ENCODE measurements at regions not wholly inside any gene's neighbourhood (a gene's known extent, or its start where the extent isn't known, plus 50 kb on each side); places are given as distances from the start of the nearest gene placed in this dataset.

GRCh38 chr7:67426654-67427053 is 430.0 kb downstream of the TYW1 start:
- no peak for DNase-seq

GRCh38 chr7:67429735-67430134 is 433.1 kb downstream of the TYW1 start:
- no peak for DNase-seq

DNA sequence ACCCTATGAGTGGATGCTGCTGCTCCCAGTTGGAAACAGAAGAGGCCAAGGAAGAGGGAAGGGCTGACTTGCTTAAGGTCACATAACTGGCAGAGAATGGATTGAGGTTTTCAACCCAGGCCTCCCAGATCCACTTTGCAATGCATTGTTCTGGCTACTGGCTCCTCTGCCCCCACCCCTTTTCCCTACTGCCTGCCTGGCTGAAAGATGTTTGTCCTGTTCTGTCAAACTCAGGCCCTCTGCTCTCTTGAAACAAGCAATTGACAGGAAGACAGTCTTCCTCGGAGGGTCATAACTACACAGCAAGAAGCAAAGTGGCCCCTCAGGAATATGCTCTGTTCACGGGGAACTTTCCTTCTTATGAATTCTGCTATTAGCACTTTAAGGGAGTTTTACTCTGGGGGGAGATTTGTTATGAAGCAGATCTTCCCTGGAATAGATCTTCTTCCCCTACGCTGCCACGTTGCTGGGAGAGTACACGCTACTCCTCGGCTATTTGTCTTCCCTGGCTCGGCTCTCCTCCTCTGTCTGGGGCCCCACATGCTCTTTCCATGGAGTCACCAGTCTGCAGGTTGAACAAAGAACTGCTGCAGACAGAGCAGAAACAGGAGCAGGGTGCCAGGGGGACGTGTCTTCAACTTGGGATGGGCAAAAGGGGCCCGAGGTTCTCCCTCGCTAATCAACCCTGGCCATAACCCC is 436.1 kb downstream of the TYW1 start:
- no peak for DNase-seq

DNA sequence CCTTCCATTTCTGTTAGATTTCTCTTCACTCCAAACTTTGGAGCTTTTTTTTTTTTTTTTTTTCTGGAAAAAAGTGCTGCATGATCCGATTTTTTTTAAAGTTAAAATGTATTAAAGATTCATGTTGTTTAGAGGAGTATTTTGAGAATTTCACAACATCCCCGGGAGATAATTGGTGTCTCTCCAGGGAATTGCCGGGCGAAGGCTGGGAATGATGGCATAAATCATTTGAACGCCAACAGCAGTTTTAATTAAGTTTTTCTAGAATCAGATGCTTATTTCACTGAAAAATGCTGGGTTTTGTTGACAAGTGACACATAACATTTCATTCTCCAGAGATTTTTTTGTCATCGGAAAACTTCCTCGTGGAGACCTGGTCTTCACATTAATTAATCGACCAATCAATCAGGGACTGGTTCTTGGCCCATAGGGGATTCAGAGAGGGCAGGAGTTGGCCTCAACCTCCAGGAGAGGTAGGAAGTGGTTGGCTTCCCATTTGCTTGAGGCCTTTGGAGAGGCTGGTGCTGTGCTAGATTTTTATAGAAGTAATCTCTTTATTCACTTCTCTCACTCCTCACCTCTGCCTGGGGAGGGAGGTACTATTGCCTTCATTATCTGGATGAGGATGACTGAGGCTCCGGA is 439.4 kb downstream of the TYW1 start:
- no peak for DNase-seq

DNA sequence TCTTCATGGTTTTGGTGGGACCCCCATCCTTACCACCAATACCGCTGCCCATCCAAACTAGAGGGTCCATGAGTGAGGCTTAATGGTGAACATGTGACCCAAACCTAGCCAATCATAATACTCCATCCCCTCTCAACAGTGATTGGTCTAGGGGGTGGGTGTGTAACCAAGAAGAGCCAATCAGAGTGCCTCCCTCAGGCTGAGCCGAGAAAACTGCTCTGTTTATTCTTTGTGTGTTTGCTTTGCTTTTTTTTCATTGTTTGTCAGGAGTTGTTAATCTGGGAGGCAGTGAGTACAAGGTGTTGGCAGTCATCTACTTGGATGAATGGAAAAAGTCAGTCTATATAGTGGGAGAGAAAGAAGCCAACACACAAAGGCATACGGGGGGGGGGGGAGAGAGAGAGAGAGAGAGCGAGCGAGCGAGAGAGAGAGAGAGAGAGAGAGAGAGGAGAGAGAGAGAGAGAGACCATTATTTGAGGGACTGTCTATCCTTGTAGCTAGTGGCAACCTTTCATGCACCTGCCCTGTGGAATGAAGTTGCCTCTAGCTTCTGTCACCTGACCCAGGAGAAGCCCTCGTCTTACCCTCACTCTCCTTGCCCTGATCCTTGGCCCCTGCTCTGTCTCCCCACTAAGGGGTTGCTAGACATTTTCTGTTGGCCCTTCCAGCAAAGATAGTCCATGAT is 441.7 kb downstream of the TYW1 start:
- no peak for DNase-seq

- no peak for DNase-seq
These were observed 442.4 kb downstream of the TYW1 start for GRCh38 chr7:67438913-67439505.

DNA sequence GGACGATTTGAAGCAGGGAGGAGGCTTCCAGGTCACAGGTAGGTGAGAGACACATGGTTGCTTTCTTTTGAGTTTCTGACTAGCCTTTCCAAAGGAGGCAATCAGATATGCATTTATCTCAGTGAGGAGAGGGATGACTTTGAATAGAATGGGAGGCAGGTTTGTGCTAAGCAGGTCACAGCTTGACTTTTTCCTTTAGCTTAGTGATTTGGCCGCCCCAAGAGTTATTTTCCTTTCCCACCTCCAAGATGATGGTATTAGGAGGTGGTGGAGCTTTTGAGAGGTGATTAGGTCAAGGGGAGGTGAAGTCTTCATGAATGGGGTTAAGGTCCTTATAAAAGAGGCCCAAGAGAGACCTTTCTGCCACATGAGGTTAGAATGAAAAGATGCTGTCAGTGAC is 443.7 kb downstream of the TYW1 start:
- DNase-seq: no peak

DNA sequence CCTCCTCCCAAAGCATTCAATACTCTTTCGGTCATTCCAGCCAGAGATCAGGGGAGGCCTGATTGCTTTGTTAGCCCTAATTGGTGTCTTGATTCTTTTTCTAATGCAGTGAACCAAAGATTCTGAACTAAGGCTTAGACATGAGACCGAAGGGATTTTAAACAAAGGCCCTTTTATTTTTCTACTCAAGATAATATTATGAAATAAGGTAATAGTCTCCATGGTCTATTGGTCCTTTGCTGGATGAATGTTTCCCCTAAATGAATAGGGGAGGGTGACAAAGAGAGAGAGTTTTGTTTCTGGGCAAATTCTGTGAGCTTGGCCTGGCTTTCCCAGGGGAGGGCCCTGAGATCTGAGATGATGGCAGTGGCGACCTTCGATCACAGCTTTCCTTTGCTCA is 449.1 kb downstream of the TYW1 start:
- DNase-seq: no peak

DNA sequence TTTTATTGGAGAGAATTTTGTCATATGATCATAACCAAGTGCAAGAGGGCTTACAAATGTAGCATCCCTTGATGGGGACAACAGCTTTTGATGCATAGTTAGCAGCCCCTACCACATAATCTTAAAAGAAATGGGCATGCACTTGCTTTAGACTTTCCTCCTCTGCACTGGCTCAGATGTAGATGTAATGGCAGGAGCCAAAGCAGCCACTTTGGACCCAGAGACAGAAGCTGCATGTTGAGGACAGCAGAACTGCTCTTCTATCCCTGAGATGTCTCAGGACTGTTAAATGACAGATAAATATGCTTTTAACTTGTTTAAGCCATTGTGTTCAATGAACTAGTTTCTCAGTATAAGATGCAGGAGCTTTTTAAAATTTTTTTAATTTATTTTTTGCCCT is 450.7 kb downstream of the TYW1 start:
- no peak for DNase-seq

DNA sequence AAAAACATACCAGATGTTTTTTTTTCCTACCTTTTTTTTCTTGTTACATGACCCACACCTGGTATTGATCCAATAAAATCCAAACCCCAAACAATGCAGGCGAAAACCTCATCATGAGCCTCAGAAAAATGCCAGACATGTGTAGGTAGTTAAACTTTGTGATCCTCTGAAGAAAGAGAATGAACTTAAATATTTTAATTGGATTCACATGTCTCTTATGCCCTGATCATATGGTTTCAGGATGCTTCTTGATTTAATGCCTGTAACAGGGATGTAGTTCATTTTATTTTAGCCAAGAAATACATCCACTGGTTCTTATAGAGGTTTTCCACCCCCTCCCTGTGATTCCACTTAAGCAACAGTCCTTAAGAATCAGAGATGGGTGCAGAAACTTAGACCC is 451.6 kb downstream of the TYW1 start:
- no peak for DNase-seq

- DNase-seq: no peak
These were observed 453.5 kb downstream of the TYW1 start for GRCh38 chr7:67450171-67450570.

- DNase-seq: no peak
These were observed 454.7 kb downstream of the TYW1 start for GRCh38 chr7:67451306-67451705.

DNA sequence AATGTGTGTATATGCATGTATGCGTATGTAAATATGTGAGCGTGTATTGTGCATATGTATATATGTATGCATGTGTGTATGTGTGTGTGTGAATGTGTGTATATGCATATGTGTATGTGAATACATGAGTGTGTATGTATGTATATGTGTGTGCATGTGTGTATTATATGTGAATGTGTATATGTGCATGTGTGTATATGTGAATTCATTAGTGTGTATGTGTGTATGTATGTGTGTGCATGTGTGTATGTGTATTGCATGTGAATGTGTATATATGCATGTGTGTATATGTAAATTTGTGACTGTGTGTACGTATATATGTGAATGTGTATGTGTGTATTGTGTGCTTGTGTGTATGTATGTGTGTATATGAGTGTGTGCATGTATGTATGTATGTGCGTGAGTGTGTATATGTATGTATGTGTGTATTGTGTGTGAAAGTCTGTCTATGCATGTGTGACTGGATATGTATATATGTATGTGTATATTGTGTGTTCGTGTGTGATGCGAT is 455.9 kb downstream of the TYW1 start:
- no peak for DNase-seq

- no peak for DNase-seq
These were observed 457.1 kb downstream of the TYW1 start for GRCh38 chr7:67453580-67454380.

DNA sequence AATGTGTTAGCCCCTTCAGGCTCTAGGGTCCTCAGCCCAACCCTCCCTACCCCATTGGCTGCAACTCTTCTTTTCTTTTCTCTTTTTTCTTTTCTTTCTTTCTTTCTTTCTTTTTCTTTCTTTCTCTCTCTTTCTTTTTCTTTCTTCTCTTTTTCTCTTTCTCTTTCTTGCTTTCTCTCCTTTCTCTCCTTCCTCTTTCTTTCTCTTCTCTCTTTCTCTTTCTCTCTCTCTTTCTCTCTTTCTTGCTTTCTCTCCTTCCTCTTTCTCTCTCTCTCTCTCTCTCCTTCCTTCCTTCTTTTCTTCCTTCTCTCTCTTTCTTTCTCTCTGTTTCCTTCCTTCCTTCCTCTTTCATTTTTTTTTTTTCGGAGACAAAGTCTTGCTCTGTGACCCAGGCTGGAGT is 458.9 kb downstream of the TYW1 start:
- no peak for DNase-seq

DNA sequence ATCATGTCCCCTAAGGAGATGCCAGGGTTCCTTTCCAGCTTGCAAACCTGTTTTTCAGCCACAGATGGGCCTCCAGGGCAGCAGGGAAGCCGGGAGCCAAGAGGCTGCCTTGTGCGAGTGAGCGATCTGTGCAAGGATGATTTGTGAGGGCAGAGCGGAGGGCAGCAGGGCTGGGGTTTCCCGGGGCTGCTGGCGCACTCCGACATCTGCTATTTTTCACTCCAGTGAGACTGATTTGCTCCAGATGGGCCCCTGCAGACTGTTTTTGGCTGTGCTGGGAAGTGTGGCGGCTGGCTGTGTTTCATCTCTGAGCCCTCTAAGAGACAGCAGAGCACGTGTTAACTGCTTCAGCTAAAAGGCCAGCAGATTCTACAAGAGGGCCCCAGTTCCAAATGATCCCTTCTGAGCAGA is 466.2 kb downstream of the TYW1 start:
- no peak for DNase-seq

- DNase-seq: no peak
These were observed 466.7 kb downstream of the TYW1 start for GRCh38 chr7:67463316-67463715.

DNA sequence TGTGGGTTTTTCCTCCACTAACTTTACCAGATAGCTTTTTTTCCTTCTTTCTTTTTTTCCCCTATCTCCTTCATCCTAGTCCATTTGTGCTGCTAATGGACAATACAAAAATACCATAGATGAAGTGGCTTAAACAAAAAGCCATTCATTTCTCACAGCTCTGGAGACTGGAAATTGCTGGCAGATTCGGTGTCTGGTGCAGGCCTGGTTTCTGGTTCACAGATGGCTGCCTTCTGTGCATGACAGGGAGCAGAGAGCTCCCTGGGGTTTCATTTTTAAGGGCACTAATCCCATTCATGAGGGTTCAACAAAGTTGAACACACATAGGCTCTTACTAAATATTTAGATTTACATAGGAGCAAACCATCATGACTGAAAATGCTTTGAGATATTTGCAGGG is 467.4 kb downstream of the TYW1 start:
- no peak for DNase-seq

GRCh38 chr7:67466109-67466508 is 469.5 kb downstream of the TYW1 start:
- DNase-seq: no peak

DNA sequence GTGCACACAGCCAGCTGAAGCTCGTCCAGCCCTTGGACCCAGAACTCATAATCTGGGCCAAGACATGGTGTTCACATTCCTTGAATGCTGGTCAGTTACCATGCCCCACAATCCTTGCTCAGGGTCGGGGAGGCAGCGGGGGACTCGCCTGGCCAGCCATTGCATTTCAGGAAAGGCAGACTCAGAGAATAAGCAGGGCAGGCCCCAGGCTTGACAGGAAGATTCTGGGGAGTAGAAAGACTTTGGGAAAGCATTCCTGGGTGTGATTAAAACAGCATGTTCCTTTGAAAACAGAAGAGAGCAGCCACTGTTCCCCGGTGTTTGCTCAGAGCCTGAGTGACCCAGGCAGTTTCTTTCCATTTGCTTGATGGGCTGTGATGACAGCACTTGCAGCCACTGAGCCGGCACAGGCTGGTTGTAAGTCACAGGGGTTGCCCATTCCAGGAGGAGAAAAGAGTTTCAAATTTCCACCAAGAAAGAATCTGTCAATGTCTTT is 473.7 kb downstream of the TYW1 start:
- DNase-seq: no peak

DNA sequence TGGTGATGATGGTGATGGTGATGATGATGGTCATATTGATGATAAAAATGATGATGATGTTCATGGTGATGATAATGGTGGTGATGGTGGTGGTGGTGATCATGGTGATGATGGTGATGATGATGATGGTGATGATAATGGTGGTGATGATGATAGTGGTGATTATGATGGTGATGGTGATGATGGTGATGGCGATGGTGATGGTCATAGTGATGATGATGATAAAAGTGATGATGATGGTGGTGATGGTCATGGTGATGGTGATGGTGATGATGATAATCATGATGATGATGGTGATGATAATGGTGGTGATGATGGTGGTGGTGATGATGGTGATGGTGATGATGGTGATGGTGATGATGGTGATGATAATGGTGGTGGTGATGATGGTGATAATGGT is 478.7 kb downstream of the TYW1 start:
- DNase-seq: no peak

- DNase-seq: no peak
These were observed 481.4 kb downstream of the TYW1 start for GRCh38 chr7:67478066-67478465.
